ENCODE measurements at regions not wholly inside any gene's neighbourhood (a gene's known extent, or its start where the extent isn't known, plus 50 kb on each side); places are given as distances from the start of the nearest gene placed in this dataset.

- DNase-seq (ENCODE audit: low spot score): no peak
- ChIA-PET CTCF (no interaction called here), POLR2A (no interaction called here)
- Mint-ChIP-seq H3K27me3 (ENCODE audit: low read depth) (no peaks in the 10 kb centered on the region; the same call in 1 of the 2 replicates), H3K4me1 (peaks cover 10% of the 10 kb centered on the region), H3K4me3 (no peak overlapping the region), H3K36me3 (peaks cover 13% of the 10 kb centered on the region), H3K27ac (no peak overlapping the region), H3K9me3 (peaks cover 42% of the 10 kb centered on the region)
- TF ChIP-seq ZNF396 (CRISPR knock-in tag; IDR thresholded peaks at IDR 0.05; ENCODE audit: borderline replicate concordance) (no peak), USF1 (CRISPR knock-in tag; IDR thresholded peaks at IDR 0.05) (no peak), JAZF1 (CRISPR knock-in tag; IDR thresholded peaks at IDR 0.05) (no peak), JUN (CRISPR knock-in tag; IDR thresholded peaks at IDR 0.05) (no peak), IRF2 (CRISPR knock-in tag; IDR thresholded peaks at IDR 0.05; ENCODE audit: borderline replicate concordance, low read depth) (no peak)
- ATAC-seq: no peak
Observed at GRCh38 chr12:46110223-46110611, 119.8 kb upstream of the SCAF11 start.

DNA sequence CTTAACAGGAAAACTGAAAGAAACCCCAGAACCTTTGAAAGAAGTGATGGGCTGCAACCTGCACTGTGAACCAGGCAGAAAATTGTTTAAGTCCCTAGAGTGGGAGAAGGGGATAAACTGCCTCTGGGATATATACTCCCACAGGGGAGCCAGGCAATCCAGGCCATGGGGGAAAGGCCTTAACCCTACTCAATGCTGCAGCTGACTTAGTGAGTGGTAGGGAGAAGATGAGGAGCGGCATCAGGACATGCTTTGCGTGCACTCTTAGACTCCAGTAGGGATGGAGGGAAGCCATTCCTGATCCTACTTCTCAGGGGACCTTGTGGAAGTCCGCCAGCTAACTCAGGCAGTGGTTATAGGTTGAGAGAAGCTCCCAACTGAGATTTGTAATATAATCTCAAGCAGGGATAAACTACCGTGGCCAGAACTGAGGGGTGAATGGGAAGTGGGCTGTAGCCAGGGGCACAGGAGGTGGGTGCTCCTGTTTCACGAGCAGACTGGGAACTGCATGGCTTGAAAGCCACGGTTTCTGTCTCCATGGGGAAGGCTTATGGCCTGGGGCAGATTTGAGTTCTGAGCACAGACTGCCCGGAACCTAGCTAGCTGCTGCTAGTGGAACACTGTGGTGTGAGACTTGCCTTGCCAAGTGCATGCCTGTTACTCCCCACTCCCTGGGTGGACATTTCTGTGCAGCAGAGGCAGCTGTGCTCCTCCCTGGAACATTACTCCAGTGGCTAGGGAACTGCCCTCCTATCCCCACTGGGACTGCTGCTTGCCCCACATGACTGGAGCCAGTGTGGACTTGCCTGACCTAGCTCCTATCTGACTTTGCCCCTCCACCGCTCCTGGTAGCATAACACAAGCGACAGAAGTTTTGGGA is 119.2 kb upstream of the SCAF11 start:
- Mint-ChIP-seq H3K27me3 (ENCODE audit: low read depth) (no peaks in the 10 kb centered on the region; the same call in 1 of the 2 replicates), H3K36me3 (peaks cover 13% of the 10 kb centered on the region), H3K9me3 (peaks cover 38% of the 10 kb centered on the region), H3K4me3 (no peak overlapping the region), H3K27ac (no peak overlapping the region), H3K4me1 (peaks cover 10% of the 10 kb centered on the region)
- POLR2A ChIA-PET: no interaction called here
- TF ChIP-seq NR1H2 (CRISPR knock-in tag; IDR thresholded peaks at IDR 0.05) (no peak), ZNF317 (CRISPR knock-in tag; IDR thresholded peaks at IDR 0.05; ENCODE audit: borderline replicate concordance, low read depth) (no peak), GTF2I (CRISPR knock-in tag; conservative IDR thresholded peaks at IDR 0.05) (no peak), SP1 (CRISPR knock-in tag; conservative IDR thresholded peaks at IDR 0.05) (no peak), NFYB (CRISPR knock-in tag; conservative IDR thresholded peaks at IDR 0.05; ENCODE audit: low read depth) (no peak), MLX (CRISPR knock-in tag; IDR thresholded peaks at IDR 0.05) (no peak), ARID4B (CRISPR knock-in tag; IDR thresholded peaks at IDR 0.05; ENCODE audit: borderline replicate concordance) (no peak), GABPB1 (CRISPR knock-in tag; IDR thresholded peaks at IDR 0.05) (no peak), ZBTB43 (CRISPR knock-in tag; IDR thresholded peaks at IDR 0.05) (no peak)
- TF ChIP-seq, protein P1, sequence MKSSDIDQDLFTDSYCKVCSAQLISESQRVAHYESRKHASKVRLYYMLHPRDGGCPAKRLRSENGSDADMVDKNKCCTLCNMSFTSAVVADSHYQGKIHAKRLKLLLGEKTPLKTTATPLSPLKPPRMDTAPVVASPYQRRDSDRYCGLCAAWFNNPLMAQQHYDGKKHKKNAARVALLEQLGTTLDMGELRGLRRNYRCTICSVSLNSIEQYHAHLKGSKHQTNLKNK (CRISPR knock-in tag; IDR thresholded peaks at IDR 0.05): no peak
- TF ChIP-seq, protein P2, sequence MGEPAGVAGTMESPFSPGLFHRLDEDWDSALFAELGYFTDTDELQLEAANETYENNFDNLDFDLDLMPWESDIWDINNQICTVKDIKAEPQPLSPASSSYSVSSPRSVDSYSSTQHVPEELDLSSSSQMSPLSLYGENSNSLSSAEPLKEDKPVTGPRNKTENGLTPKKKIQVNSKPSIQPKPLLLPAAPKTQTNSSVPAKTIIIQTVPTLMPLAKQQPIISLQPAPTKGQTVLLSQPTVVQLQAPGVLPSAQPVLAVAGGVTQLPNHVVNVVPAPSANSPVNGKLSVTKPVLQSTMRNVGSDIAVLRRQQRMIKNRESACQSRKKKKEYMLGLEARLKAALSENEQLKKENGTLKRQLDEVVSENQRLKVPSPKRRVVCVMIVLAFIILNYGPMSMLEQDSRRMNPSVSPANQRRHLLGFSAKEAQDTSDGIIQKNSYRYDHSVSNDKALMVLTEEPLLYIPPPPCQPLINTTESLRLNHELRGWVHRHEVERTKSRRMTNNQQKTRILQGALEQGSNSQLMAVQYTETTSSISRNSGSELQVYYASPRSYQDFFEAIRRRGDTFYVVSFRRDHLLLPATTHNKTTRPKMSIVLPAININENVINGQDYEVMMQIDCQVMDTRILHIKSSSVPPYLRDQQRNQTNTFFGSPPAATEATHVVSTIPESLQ (CRISPR knock-in tag; IDR thresholded peaks at IDR 0.05): no peak
- TF ChIP-seq, protein P3, sequence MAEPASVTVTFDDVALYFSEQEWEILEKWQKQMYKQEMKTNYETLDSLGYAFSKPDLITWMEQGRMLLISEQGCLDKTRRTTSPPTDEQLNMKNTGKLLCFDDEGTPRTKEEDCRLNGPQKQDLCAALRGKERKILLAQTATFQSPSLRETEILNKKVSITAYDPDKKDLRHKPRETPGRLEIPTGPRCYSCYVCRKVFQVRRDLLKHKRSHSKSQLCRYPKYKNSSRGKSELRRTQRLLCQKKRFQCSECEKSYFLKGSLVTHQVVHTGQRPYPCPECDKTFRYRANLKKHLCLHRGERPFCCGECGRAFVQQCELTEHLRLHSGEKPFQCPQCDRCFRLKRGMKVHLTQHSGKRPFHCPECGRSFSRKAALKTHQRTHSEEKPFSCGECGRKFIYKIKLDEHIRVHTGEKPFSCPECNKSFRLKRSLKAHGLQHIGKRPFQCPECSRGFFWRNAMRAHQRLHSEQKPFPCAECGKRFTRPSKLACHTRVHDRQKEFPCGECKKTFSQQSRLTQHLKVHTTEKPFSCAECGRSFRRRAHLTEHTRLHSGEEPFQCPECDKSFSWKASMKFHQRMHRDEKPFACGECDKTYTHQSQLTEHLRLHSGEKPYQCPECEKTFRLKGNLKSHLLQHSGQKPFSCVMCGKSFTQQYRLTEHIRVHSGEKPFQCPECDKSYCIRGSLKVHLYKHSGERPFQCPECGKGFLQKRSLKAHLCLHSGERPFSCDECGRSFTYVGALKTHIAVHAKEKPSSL (CRISPR knock-in tag; conservative IDR thresholded peaks at IDR 0.05): no peak
- no peak for ATAC-seq
- no peak for DNase-seq (ENCODE audit: low spot score)
- CTCF ChIA-PET: no interaction called here
